HG03066 (cell line): ENCODE measurements at regions not wholly inside any gene's neighbourhood (a gene's known extent, or its start where the extent isn't known, plus 50 kb on each side); places are given as distances from the start of the nearest gene placed in this dataset.
"Not testable (repeated sequence)": the region's sequence is repeated elsewhere in the genome, so short reads cannot be mapped to it uniquely, and the experiment has no call there.

Experiments
- ATAC-seq: cut with Tn5 transposase; IDR thresholded peaks from one replicate; pipeline ENCODE4 v1.9.1; 2021; ENCODE audit warnings: low read depth; ENCODE audit not compliant: unreplicated experiment

GRCh38 chr7:148507787-148508186, 82.8 kb upstream of the C7orf33 start:
- ATAC-seq = no peak

DNA sequence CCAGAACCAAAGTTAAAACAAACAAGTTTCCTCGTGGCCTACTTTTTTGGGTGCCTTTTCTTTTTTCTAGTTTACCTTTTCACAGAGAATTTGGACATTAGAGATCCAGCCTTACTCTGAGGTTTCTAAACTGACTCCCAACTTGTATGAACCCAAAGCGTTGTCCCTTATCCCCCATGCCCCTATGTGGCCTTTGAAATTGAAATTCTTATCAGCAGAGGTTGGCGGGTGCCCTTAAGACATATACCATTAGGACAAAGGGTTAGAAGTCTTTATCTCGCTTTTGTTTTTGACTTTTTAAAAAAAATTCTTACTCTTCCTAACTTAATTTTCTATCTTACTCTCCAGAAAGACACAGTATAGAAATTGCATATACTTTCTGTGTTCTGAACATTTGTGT, 76.3 kb upstream of the C7orf33 start:
- ATAC-seq = no peak

- no peak for ATAC-seq
Measured at GRCh38 chr7:148515237-148515636, 75.3 kb upstream of the C7orf33 start.

- no peak for ATAC-seq
Measured at GRCh38 chr7:148515728-148516695, 74.6 kb upstream of the C7orf33 start.

DNA sequence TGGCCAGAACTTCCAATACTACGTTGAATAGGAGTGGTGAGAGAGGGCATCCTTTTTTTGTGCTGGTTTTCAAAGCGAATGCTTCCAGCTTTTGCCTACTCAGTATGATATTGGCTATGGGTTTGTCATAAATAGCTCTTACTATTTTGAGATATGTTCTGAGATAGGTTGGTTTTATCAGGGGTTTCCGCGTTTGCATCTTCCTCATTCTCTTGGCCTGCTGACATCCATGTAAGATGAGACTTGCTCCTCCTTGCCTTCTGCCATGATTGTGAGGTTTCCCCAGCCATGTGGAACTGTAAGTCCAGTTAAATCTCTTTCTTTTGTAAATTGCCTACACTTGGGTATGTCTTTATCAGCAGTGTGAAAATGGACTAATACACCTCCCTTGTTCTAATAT, 71.2 kb upstream of the C7orf33 start:
- ATAC-seq = not testable (repeated sequence)

GRCh38 chr7:148521271-148521670, 69.3 kb upstream of the C7orf33 start:
- ATAC-seq = no peak

GRCh38 chr7:148523550-148523949, 67.0 kb upstream of the C7orf33 start:
- ATAC-seq = no peak

GRCh38 chr7:148524479-148525224, 65.9 kb upstream of the C7orf33 start:
- ATAC-seq = no peak

DNA sequence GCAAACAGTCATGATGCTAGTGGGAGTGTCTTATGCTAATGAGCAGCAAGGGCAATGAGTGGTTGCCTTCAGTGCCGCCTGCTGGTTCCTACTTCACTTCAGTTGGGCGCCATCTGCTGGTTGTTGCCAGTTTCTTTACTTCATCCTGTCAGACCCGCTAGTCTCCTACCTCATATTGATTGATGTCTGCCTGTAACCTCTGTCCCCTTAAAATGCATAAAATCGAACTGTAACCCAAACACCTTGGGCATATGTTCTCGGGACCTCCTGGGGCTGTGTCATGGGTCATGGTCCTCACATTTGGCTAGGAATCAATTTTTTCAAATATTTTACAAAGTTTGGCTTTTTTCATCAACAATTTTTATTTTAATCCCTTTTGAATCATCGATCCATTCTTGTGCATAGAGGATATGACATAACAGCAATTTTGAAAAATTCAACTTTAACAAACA, 62.8 kb upstream of the C7orf33 start:
- peak; percentile 97 for ATAC-seq

DNA sequence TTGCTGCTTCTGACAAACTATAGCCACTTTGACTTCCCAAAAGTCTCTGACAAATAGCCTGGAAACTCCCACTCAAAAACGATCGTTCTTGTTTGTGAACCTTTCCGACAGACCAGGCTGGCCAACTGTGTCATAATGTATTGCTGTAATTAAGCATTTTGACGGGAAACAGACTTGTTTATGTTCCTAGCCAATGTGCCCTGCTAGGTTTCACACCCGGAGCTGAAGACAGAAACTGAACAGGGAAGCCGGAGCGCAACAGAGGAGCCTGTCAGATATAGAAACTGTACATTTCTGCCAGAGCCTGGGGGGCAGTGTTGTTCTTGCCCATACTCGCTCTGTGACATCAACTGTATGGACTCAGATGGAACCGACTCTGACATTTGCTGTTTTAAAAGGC, 55.3 kb upstream of the C7orf33 start:
- peak; percentile 66 for ATAC-seq

- no peak for ATAC-seq
Measured at GRCh38 chr7:148537435-148537834, 53.1 kb upstream of the C7orf33 start.

- ATAC-seq = no peak
Measured at GRCh38 chr7:148540041-148540738, 50.4 kb upstream of the C7orf33 start.
